ENCODE measurements at regions not wholly inside any gene's neighbourhood (a gene's known extent, or its start where the extent isn't known, plus 50 kb on each side); places are given as distances from the start of the nearest gene placed in this dataset.

DNA sequence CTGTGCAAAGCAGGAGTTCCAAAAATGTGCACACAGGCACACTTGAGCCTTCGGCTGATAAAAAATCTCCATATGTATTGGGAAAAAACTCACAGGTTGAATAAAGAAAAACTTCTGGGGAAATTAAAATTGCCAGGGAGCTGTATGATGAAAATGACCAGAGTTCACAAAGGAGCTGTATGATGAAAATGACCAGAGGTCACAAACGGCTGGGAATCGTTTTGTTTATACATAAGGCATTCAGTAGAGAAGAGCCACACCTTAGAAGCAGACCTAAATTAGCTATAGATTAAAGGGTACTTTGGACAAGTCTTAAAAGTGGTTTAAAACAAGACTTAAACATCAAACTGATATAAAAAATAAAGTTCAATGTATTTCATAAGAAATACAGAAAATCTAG lies 251.7 kb upstream of the TMEM132C start:
- TF ChIP-seq, protein P1, sequence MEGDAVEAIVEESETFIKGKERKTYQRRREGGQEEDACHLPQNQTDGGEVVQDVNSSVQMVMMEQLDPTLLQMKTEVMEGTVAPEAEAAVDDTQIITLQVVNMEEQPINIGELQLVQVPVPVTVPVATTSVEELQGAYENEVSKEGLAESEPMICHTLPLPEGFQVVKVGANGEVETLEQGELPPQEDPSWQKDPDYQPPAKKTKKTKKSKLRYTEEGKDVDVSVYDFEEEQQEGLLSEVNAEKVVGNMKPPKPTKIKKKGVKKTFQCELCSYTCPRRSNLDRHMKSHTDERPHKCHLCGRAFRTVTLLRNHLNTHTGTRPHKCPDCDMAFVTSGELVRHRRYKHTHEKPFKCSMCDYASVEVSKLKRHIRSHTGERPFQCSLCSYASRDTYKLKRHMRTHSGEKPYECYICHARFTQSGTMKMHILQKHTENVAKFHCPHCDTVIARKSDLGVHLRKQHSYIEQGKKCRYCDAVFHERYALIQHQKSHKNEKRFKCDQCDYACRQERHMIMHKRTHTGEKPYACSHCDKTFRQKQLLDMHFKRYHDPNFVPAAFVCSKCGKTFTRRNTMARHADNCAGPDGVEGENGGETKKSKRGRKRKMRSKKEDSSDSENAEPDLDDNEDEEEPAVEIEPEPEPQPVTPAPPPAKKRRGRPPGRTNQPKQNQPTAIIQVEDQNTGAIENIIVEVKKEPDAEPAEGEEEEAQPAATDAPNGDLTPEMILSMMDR (IDR thresholded peaks at IDR 0.05; ENCODE audit: low read length, missing control alignments) = no peak
- no peak overlapping the region for H3K4me3 ChIP-seq (replicated peaks; ENCODE audit: low read depth, low read length)
- no peak for DNase-seq (ENCODE audit: low read depth)

GRCh38 chr12:128018067-128018466 lies 248.9 kb upstream of the TMEM132C start:
- no peak for DNase-seq (ENCODE audit: low read depth)

DNA sequence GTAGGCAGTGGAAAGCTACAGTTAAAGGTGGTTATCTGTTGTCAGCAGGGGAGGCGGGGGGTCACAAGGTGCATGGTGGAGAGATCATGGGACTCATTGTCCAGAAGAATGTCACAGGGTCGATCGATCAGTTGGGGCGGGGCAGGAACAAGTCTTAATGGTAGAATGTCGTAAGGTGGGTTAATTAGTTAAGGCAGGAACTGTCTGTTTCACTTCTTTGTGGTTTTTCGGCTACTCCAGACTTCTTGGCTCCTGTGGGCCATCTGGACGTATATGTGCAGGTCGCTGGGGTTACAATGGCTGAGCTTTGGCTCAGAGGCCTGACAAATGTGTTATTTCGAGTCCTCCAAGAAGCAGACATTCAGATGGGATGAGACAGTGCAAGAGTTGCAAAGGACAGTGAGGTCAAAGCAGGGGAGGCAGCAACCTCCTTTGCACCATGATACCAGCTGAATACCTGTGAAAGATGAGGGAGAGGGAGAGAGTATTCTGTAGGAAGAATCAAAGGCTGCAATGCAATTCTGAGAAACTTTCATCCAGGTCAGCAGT lies 246.9 kb upstream of the TMEM132C start:
- no peak for DNase-seq (ENCODE audit: low read depth)
- no peak overlapping the region for H3K4me3 ChIP-seq (replicated peaks; ENCODE audit: low read depth, low read length)
- TF ChIP-seq, protein P1 (IDR thresholded peaks at IDR 0.05; ENCODE audit: low read length, missing control alignments) = no peak

More at GRCh38 chr12:128018067-128018466, 248.9 kb upstream of the TMEM132C start:
- no peak overlapping the region for H3K4me3 ChIP-seq (replicated peaks; ENCODE audit: low read depth, low read length)
- TF ChIP-seq, protein P1 (IDR thresholded peaks at IDR 0.05; ENCODE audit: low read length, missing control alignments) = no peak

GRCh38 chr12:128021561-128021960 lies 245.4 kb upstream of the TMEM132C start:
- no peak overlapping the region for H3K4me3 ChIP-seq (replicated peaks; ENCODE audit: low read depth, low read length)
- TF ChIP-seq, protein P1 (IDR thresholded peaks at IDR 0.05; ENCODE audit: low read length, missing control alignments) = no peak
- no peak for DNase-seq (ENCODE audit: low read depth)

- no peak for DNase-seq (ENCODE audit: low read depth)
- TF ChIP-seq, protein P1 (IDR thresholded peaks at IDR 0.05; ENCODE audit: low read length, missing control alignments) = no peak
- H3K4me3 ChIP-seq (replicated peaks; ENCODE audit: low read depth, low read length) = no peak overlapping the region
Measured at GRCh38 chr12:128025589-128026245, 241.3 kb upstream of the TMEM132C start.

DNA sequence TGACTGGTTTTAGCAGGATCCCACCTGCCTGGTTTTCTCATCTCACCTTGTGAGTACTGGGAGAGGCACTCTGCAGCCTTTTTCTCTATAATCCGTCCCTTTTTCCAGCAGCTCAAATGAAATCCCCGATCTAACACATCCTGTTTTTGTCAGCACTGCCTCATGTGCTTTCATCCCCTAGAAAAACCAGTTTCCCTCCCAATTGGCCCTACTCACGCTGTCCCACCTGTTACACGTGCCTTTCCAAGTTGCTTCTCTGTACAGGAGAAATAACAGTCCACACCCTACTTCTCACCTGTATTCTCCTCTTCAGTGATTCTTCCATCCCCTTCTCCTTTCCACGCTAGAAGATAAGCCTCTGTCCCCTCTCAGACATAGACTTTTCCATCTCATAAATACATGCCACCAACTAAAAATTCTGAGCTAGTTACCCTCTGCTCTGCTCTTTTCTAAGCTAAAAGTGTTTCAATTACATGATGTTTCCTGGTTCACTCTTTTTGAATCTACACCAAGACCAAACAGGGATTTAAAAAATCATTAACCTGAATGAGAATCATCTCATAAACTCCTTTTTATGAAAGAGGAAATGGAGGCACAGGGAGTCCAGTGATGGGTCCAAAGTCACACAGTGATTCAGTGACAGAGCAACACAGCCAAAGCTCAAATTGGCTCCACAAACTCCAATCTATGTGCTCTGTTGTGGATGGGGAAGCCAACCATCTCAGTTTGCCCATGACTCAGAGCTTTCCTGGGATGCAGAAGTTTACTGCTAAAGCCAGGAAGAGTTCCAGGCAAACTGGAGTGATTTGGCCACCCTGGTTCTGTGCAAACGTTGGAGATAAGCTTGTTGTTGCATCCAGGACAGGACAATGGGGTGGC lies 240.0 kb upstream of the TMEM132C start:
- no peak for DNase-seq (ENCODE audit: low read depth)
- TF ChIP-seq, protein P1 (IDR thresholded peaks at IDR 0.05; ENCODE audit: low read length, missing control alignments) = no peak
- no peak overlapping the region for H3K4me3 ChIP-seq (replicated peaks; ENCODE audit: low read depth, low read length)

Data from fibroblast of pulmonary artery (primary cell).